Mesenchymal stem cell (in vitro differentiated cells and primary cell): ENCODE measurements at regions not wholly inside any gene's neighbourhood (a gene's known extent, or its start where the extent isn't known, plus 50 kb on each side); places are given as distances from the start of the nearest gene placed in this dataset.

Experiments used
- DNase-seq: peaks from one replicate; pipeline ENCODE4 v3.0.0-alpha.2; 2013
- H2AFZ ChIP-seq: one replicate; pipeline ENCODE4 v1.6.1; 2013; ENCODE audit warnings: low read depth, mild to moderate bottlenecking, control low read depth, inconsistent platforms, low read length, moderate library complexity
- H2AK5ac ChIP-seq: 2 replicates; pipeline ENCODE4 v1.6.1; 2013; ENCODE audit warnings: low read length, moderate library complexity, mild to moderate bottlenecking, inconsistent platforms; ENCODE audit not compliant: severe bottlenecking
- H2BK120ac ChIP-seq: one replicate; pipeline ENCODE4 v1.6.1; 2013; ENCODE audit warnings: low read depth, mild to moderate bottlenecking, inconsistent platforms, low read length, moderate library complexity
- H2BK12ac ChIP-seq, 2 experiments: one replicate each; pipeline ENCODE4 v1.6.1; 2013; ENCODE audit warnings: inconsistent platforms in 2 of 2, low read length in 2 of 2, mild to moderate bottlenecking in 2 of 2, moderate library complexity in 2 of 2, control low read depth in 1 of 2
- H2BK15ac ChIP-seq: one replicate; pipeline ENCODE4 v1.6.1; 2013; ENCODE audit warnings: mild to moderate bottlenecking, low read depth, inconsistent platforms; ENCODE audit not compliant: poor library complexity, severe bottlenecking
- H2BK5ac ChIP-seq: 2 replicates; pipeline ENCODE4 v1.6.1; 2013; ENCODE audit warnings: low read depth, mild to moderate bottlenecking, low read length, control low read depth, inconsistent platforms; ENCODE audit not compliant: poor library complexity, severe bottlenecking
- H3K14ac ChIP-seq, 2 experiments: one replicate each; pipeline ENCODE4 v1.6.1; 2013; ENCODE audit warnings: inconsistent platforms in 2 of 2, low read length in 2 of 2, control low read depth in 1 of 2, mild to moderate bottlenecking in 1 of 2, moderate library complexity in 1 of 2
- H3K18ac ChIP-seq, 2 experiments: one replicate each; pipeline ENCODE4 v1.6.1; 2013; ENCODE audit warnings: inconsistent platforms in 2 of 2, low read length in 2 of 2, control low read depth in 1 of 2, low read depth in 1 of 2, mild to moderate bottlenecking in 1 of 2
- H3K23ac ChIP-seq, 2 experiments: one replicate each; pipeline ENCODE4 v1.6.1; 2013; ENCODE audit warnings: inconsistent platforms in 2 of 2, low read length in 2 of 2, mild to moderate bottlenecking in 2 of 2, moderate library complexity in 2 of 2, control low read depth in 1 of 2
- H3K27ac ChIP-seq: 2 replicates; pipeline ENCODE4 v1.5.1; 2013; ENCODE audit warnings: mild to moderate bottlenecking, moderate library complexity, low read length, control low read depth, inconsistent platforms; ENCODE audit not compliant: poor library complexity, severe bottlenecking
- H3K27me3 ChIP-seq, 2 experiments: 2 replicates each; pipeline versions ENCODE4 v1.6.1 to v1.7.0; 2013; ENCODE audit warnings: low read length in 2 of 2, mild to moderate bottlenecking in 2 of 2, moderate library complexity in 2 of 2, control low read depth in 1 of 2, inconsistent platforms in 1 of 2; ENCODE audit not compliant: control insufficient read depth in 1 of 2, insufficient read depth in 1 of 2
- H3K36me3 ChIP-seq, 2 experiments: 2 replicates each; pipeline versions ENCODE4 v1.6.1 to v1.7.0; 2013; ENCODE audit warnings: low read length in 2 of 2, control low read depth in 1 of 2, inconsistent platforms in 1 of 2, low read depth in 1 of 2, mild to moderate bottlenecking in 1 of 2; ENCODE audit not compliant: insufficient read depth in 2 of 2, control insufficient read depth in 1 of 2
- H3K4ac ChIP-seq, 2 experiments: one replicate each; pipeline ENCODE4 v1.6.1; 2013; ENCODE audit warnings: inconsistent platforms in 2 of 2, low read length in 2 of 2, mild to moderate bottlenecking in 2 of 2, moderate library complexity in 2 of 2, control low read depth in 1 of 2, low read depth in 1 of 2
- H3K4me1 ChIP-seq: 2 replicates; pipeline ENCODE4 v1.6.1; 2013; ENCODE audit warnings: low read depth, low read length, control low read depth; ENCODE audit not compliant: control insufficient read depth, insufficient read depth
- H3K4me2 ChIP-seq: 2 replicates; pipeline ENCODE4 v1.6.1; 2013; ENCODE audit warnings: low read length, mild to moderate bottlenecking, inconsistent platforms; ENCODE audit not compliant: poor library complexity, severe bottlenecking
- H3K4me3 ChIP-seq, 2 experiments: 2 replicates each; pipeline versions ENCODE4 v1.5.1 to v1.7.0; 2013; ENCODE audit warnings: low read length in 2 of 2, mild to moderate bottlenecking in 2 of 2, control low read depth in 1 of 2, low read depth in 1 of 2; ENCODE audit not compliant: insufficient read depth in 1 of 2
- H3K79me1 ChIP-seq: replicated peaks from 2 replicates; pipeline ENCODE4 v1.6.1; 2013; ENCODE audit warnings: mild to moderate bottlenecking, control low read depth, low read length, inconsistent platforms; ENCODE audit not compliant: poor library complexity, severe bottlenecking
- H3K9ac ChIP-seq: 2 replicates; pipeline ENCODE4 v1.7.0; 2013; ENCODE audit warnings: mild to moderate bottlenecking, low read length, moderate library complexity
- H3K9me3 ChIP-seq: 2 replicates; pipeline ENCODE4 v1.7.0; 2013; ENCODE audit warnings: mild to moderate bottlenecking, low read length; ENCODE audit not compliant: control insufficient read depth
- H4K8ac ChIP-seq: one replicate; pipeline ENCODE4 v1.6.1; 2013; ENCODE audit warnings: inconsistent platforms, mild to moderate bottlenecking, low read length, moderate library complexity
- H4K91ac ChIP-seq: one replicate; pipeline ENCODE4 v1.6.1; 2013; ENCODE audit warnings: mild to moderate bottlenecking, low read length, inconsistent platforms
- WGBS: methylation state at CpG from one replicate; pipeline ENCODE4 v1.1.7; 2013; ENCODE audit warnings: mixed read lengths; 5-methylcytosine and 5-hydroxymethylcytosine counted together

- Histone ChIP-seq H3K9ac (no peak overlapping the region), H3K36me3 (no peaks in the 10 kb centered on the region), H3K23ac (no peak overlapping the region), H2BK120ac (no peak overlapping the region), H3K18ac (no peak overlapping the region), H3K4ac (no peak overlapping the region), H2BK12ac (no peak overlapping the region), H3K4me3 (no peak overlapping the region), H4K91ac (no peak overlapping the region), H3K4me1 (peaks cover 5% of the 10 kb centered on the region), H3K9me3 (no peaks in the 10 kb centered on the region), H4K8ac (no peak overlapping the region), H2BK5ac (no peak overlapping the region), H3K4me2 (no peak overlapping the region), H3K14ac (no peak overlapping the region), H3K27ac (no peak overlapping the region), H2BK15ac (no peak overlapping the region), H3K27me3 (peaks cover 8 to 18% of the 10 kb centered on the region in 2 experiments), H2AK5ac (no peak overlapping the region), H2AFZ (no peak overlapping the region), H3K79me1 (no peaks in the 10 kb centered on the region)
- no peak for DNase-seq
- 91% methylated on average over 4 of the region's 4 CpGs for WGBS
Measured at GRCh38 chr2:105578166-105578565, 166.5 kb upstream of the NCK2 start.

- Histone ChIP-seq H4K91ac (no peak overlapping the region), H2BK12ac (no peak overlapping the region), H3K9me3 (no peaks in the 10 kb centered on the region), H3K14ac (no peak overlapping the region), H2BK5ac (no peak overlapping the region), H3K4me2 (no peak overlapping the region), H3K27ac (no peak overlapping the region), H3K9ac (no peak overlapping the region), H3K18ac (no peak overlapping the region), H3K27me3 (peaks cover 4 to 15% of the 10 kb centered on the region in 2 experiments), H2AFZ (no peak overlapping the region), H3K79me1 (no peaks in the 10 kb centered on the region), H3K4ac (no peak overlapping the region), H3K36me3 (no peaks in the 10 kb centered on the region), H3K4me1 (peaks cover 5% of the 10 kb centered on the region), H2BK120ac (no peak overlapping the region), H3K23ac (no peak overlapping the region), H4K8ac (no peak overlapping the region), H2AK5ac (no peak overlapping the region), H3K4me3 (no peak overlapping the region), H2BK15ac (no peak overlapping the region)
- no peak for DNase-seq
- WGBS, result 91% methylated on average over 3 of the region's 4 CpGs
Measured at GRCh38 chr2:105577762-105578161, 166.9 kb upstream of the NCK2 start.

GRCh38 chr2:105576440-105577241, 168.1 kb upstream of the NCK2 start:
- no peak overlapping the region for H4K91ac ChIP-seq

DNA sequence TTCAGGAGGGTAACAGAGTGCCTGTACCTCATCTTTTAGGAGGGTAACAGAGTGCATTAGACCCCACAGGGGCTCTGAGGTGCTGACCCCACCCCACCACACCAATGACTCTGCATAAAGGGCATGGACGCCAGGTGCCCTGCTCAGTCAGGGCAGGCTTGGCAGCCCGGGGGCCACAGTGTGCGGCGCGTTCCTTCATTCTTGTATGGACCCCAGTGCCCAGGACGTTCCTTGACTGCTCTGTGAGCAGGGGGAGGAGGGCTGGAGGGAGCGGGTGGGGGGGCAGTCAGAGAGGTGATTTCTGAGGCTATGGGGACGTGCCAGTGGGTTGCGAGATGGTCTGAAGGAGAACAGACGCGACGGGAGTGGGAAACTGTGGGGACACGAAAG, 168.7 kb upstream of the NCK2 start:
- 64% methylated on average over 13 of the region's 13 CpGs for WGBS
- H2BK15ac ChIP-seq, result no peak overlapping the region
- H2AK5ac ChIP-seq, result no peak overlapping the region
- H2BK5ac ChIP-seq, result no peak overlapping the region
- peak overlapping the region in 1 of 2 experiments; percentile 70 for H3K4me3 ChIP-seq
- no peaks in the 10 kb centered on the region for H3K79me1 ChIP-seq
- no peak overlapping the region for H3K18ac ChIP-seq
- no peak overlapping the region for H4K91ac ChIP-seq
- H4K8ac ChIP-seq, result peak overlapping the region; percentile 12
- H2BK120ac ChIP-seq, result no peak overlapping the region
- peaks cover 0 to 5% of the 10 kb centered on the region in 2 experiments for H3K27me3 ChIP-seq
- no peak overlapping the region for H2AFZ ChIP-seq
- no peaks in the 10 kb centered on the region for H3K9me3 ChIP-seq
- no peak overlapping the region for H3K27ac ChIP-seq
- peaks cover 5% of the 10 kb centered on the region for H3K4me1 ChIP-seq
- no peak overlapping the region for H3K14ac ChIP-seq
- H3K9ac ChIP-seq, result peak overlapping the region; percentile 71
- H3K4me2 ChIP-seq, result no peak overlapping the region
- H2BK12ac ChIP-seq, result no peak overlapping the region
- no peak for DNase-seq
- H3K23ac ChIP-seq, result no peak overlapping the region
- no peaks in the 10 kb centered on the region for H3K36me3 ChIP-seq
- no peak overlapping the region for H3K4ac ChIP-seq

More at GRCh38 chr2:105576440-105577241, 168.1 kb upstream of the NCK2 start:
- Histone ChIP-seq H3K79me1 (no peaks in the 10 kb centered on the region), H2BK15ac (no peak overlapping the region), H3K4ac (peak overlapping the region in 1 of 2 experiments; percentile 71), H2BK5ac (no peak overlapping the region), H3K9ac (no peak overlapping the region), H2BK120ac (no peak overlapping the region), H2BK12ac (peak overlapping the region in 1 of 2 experiments; percentile 89), H3K23ac (peak overlapping the region in 1 of 2 experiments; percentile 46), H3K4me2 (no peak overlapping the region), H3K4me3 (no peak overlapping the region), H3K27ac (no peak overlapping the region), H2AK5ac (no peak overlapping the region), H3K27me3 (peaks cover 0 to 7% of the 10 kb centered on the region in 2 experiments), H4K8ac (no peak overlapping the region), H3K36me3 (no peaks in the 10 kb centered on the region), H3K14ac (peak overlapping the region in 1 of 2 experiments; percentile 70), H3K9me3 (no peaks in the 10 kb centered on the region), H3K4me1 (peaks cover 5% of the 10 kb centered on the region), H2AFZ (peak overlapping the region; percentile 36), H3K18ac (peak overlapping the region; percentile 1 to 46)
- peak; percentile 87 for DNase-seq
- WGBS, result 46% methylated on average over 12 of the region's 12 CpGs
